ENCODE measurements at regions not wholly inside any gene's neighbourhood (a gene's known extent, or its start where the extent isn't known, plus 50 kb on each side); places are given as distances from the start of the nearest gene placed in this dataset.
"Not testable (repeated sequence)": the region's sequence is repeated elsewhere in the genome, so short reads cannot be mapped to it uniquely, and the experiment has no call there.

- no peak for TF ChIP-seq CTCF (IDR thresholded peaks at IDR 0.05)
- H3K4me3 Mint-ChIP-seq: no peak overlapping the region
- peaks cover 7% of the 10 kb centered on the region for H3K27me3 Mint-ChIP-seq (ENCODE audit: low read depth, poor library complexity)
- H3K4me1 Mint-ChIP-seq: peaks cover 6% of the 10 kb centered on the region
- peak overlapping the region; percentile 17 for H3K27ac Mint-ChIP-seq
- H3K9me3 Mint-ChIP-seq: peaks cover 43% of the 10 kb centered on the region
- no peak for DNase-seq
- peaks cover 11% of the 10 kb centered on the region for H3K36me3 Mint-ChIP-seq (ENCODE audit: low read depth)
These were observed 535.3 kb downstream of the CCSER2 start for GRCh38 chr10:84863675-84864074.

- H3K4me3 Mint-ChIP-seq: no peak overlapping the region
- H3K36me3 Mint-ChIP-seq (ENCODE audit: low read depth): no peaks in the 10 kb centered on the region
- TF ChIP-seq CTCF (IDR thresholded peaks at IDR 0.05): no peak
- DNase-seq: no peak
- no peak overlapping the region for H3K27ac Mint-ChIP-seq
- peaks cover 7% of the 10 kb centered on the region for H3K4me1 Mint-ChIP-seq
- H3K27me3 Mint-ChIP-seq (ENCODE audit: low read depth, poor library complexity): peaks cover 5% of the 10 kb centered on the region
- no peaks in the 10 kb centered on the region for H3K9me3 Mint-ChIP-seq
These were observed 548.0 kb downstream of the CCSER2 start for GRCh38 chr10:84876116-84876999.

- Mint-ChIP-seq H3K9me3 (no peaks in the 10 kb centered on the region), H3K4me1 (peaks cover 7% of the 10 kb centered on the region), H3K36me3 (ENCODE audit: low read depth) (no peaks in the 10 kb centered on the region), H3K27ac (no peak overlapping the region), H3K4me3 (no peak overlapping the region), H3K27me3 (ENCODE audit: low read depth, poor library complexity) (peaks cover 8% of the 10 kb centered on the region)
- no peak for TF ChIP-seq CTCF (IDR thresholded peaks at IDR 0.05)
- no peak for DNase-seq
These were observed 551.6 kb downstream of the CCSER2 start for GRCh38 chr10:84879991-84880390.

- H3K4me1 Mint-ChIP-seq; H3K27ac Mint-ChIP-seq; H3K4me3 Mint-ChIP-seq; H3K27me3 Mint-ChIP-seq (ENCODE audit: low read depth, poor library complexity); H3K9me3 Mint-ChIP-seq; DNase-seq; H3K36me3 Mint-ChIP-seq (ENCODE audit: low read depth): not testable (repeated sequence)
These were observed 553.3 kb downstream of the CCSER2 start for GRCh38 chr10:84881696-84882095.

- no peaks in the 10 kb centered on the region for H3K27me3 Mint-ChIP-seq (ENCODE audit: low read depth, poor library complexity)
These were observed 562.3 kb downstream of the CCSER2 start for GRCh38 chr10:84890706-84891105.

GRCh38 chr10:84891631-84892030 is 563.2 kb downstream of the CCSER2 start:
- Mint-ChIP-seq H3K36me3 (ENCODE audit: low read depth) (no peaks in the 10 kb centered on the region), H3K4me3 (no peak overlapping the region), H3K4me1 (peaks cover 10% of the 10 kb centered on the region), H3K27me3 (ENCODE audit: low read depth, poor library complexity) (no peaks in the 10 kb centered on the region), H3K9me3 (peaks cover 14% of the 10 kb centered on the region), H3K27ac (peak overlapping the region; percentile 14)
- no peak for TF ChIP-seq CTCF (IDR thresholded peaks at IDR 0.05)
- DNase-seq: no peak

More at GRCh38 chr10:84890706-84891105, 562.3 kb downstream of the CCSER2 start:
- H3K4me1 Mint-ChIP-seq: peaks cover 10% of the 10 kb centered on the region
- no peak for DNase-seq
- H3K27ac Mint-ChIP-seq: no peak overlapping the region
- peaks cover 14% of the 10 kb centered on the region for H3K9me3 Mint-ChIP-seq
- H3K36me3 Mint-ChIP-seq (ENCODE audit: low read depth): no peaks in the 10 kb centered on the region
- TF ChIP-seq CTCF (IDR thresholded peaks at IDR 0.05): no peak
- H3K4me3 Mint-ChIP-seq: no peak overlapping the region
